K562 (cell line): ENCODE measurements at regions not wholly inside any gene's neighbourhood (a gene's known extent, or its start where the extent isn't known, plus 50 kb on each side); places are given as distances from the start of the nearest gene placed in this dataset.

Experiments used
- BACH1 ChIP-seq: fragments of 200-800 bp; sonication (Bioruptor generic); IDR thresholded peaks from 2 replicates; pipeline ENCODE4 v1.6.1; 2016; ENCODE audit warnings: missing genetic modification characterization, missing compliant biosample characterization
- CHD7 ChIP-seq: fragments of 200-600 bp; sonication (generic); IDR thresholded peaks from one replicate; pipeline ENCODE4 v1.6.1; 2012; ENCODE audit warnings: mild to moderate bottlenecking, low read depth, low read length, inconsistent platforms
- HNRNPLL ChIP-seq: fragments of 200-400 bp; formaldehyde crosslinking; IDR thresholded peaks from 2 replicates; pipeline ENCODE4 v1.6.1; 2017; ENCODE audit warnings: low read length, low read depth, mild to moderate bottlenecking; ENCODE audit not compliant: poor library complexity, severe bottlenecking
- MAFK ChIP-seq: IDR thresholded peaks from 2 replicates; pipeline ENCODE4 v1.6.1; 2011; ENCODE audit warnings: low read length, improper control_type of control experiment
- MAZ ChIP-seq, 2 experiments: fragments of 450-650 bp in 1 of 2; sonication (generic) in 1 of 2; formaldehyde crosslinking; IDR thresholded peaks in 1 of 2; conservative IDR thresholded peaks in 1 of 2; 2 replicates each; pipeline versions ENCODE4 v1.4.0 to v1.5.0; 2020; ENCODE audit warnings: mild to moderate bottlenecking in 1 of 2, missing genetic modification reagents in 1 of 2
- PCBP2 ChIP-seq: fragments of 200-400 bp; formaldehyde crosslinking; IDR thresholded peaks from 2 replicates; pipeline ENCODE4 v1.6.1; 2018; ENCODE audit warnings: low read length, low read depth, mild to moderate bottlenecking, moderate library complexity; ENCODE audit not compliant: poor library complexity, severe bottlenecking
- SAP30 ChIP-seq: fragments of 200-600 bp; sonication (generic); IDR thresholded peaks from 2 replicates; pipeline ENCODE4 v1.6.1; 2012; ENCODE audit warnings: borderline replicate concordance, low read depth, mild to moderate bottlenecking, moderate library complexity, low read length, control low read depth, inconsistent platforms; ENCODE audit not compliant: insufficient read depth, poor library complexity, severe bottlenecking
- SIN3B ChIP-seq: fragments of 450-650 bp; IDR thresholded peaks from 2 replicates; pipeline ENCODE4 v1.6.1; 2017; ENCODE audit warnings: low read depth, mild to moderate bottlenecking, moderate library complexity
- STAG1 ChIP-seq: sonication (generic); formaldehyde crosslinking; IDR thresholded peaks from 2 replicates; pipeline ENCODE4 v1.5.0; 2020; ENCODE audit warnings: missing genetic modification reagents, borderline replicate concordance
- ZNF12 ChIP-seq: sonication (generic); formaldehyde crosslinking; IDR thresholded peaks from 2 replicates; pipeline ENCODE4 v1.4.0; 2020; ENCODE audit warnings: mild to moderate bottlenecking, missing genetic modification reagents
- TF ChIP-seq, protein P1 (sequence below): fragments of 450-650 bp; formaldehyde crosslinking; IDR thresholded peaks from 2 replicates; pipeline ENCODE4 v1.4.0; 2022; ENCODE audit warnings: mild to moderate bottlenecking, moderate library complexity

DNA sequence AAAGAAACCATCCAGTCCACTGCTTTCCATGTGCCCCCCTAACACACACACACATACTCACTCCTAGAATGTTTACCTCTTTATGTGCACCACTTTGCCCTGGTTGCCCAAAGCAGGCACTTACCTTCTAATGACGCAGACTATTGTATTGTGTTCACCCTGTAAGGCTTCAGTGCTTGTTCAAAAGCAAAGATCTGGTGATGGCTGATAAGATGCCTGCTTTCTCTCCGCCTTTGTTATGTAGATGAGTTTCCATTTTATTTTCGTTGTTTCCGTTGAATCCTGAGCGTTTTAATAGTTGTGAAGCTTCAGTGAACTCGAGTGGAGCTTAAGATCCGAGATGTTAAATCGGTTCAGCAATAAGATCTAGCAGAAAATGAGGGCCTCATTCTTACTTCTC is 452.7 kb downstream of the TMEM114 start:
- TF ChIP-seq, protein P1, sequence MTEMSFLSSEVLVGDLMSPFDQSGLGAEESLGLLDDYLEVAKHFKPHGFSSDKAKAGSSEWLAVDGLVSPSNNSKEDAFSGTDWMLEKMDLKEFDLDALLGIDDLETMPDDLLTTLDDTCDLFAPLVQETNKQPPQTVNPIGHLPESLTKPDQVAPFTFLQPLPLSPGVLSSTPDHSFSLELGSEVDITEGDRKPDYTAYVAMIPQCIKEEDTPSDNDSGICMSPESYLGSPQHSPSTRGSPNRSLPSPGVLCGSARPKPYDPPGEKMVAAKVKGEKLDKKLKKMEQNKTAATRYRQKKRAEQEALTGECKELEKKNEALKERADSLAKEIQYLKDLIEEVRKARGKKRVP (CRISPR knock-in tag): no peak
- TF ChIP-seq BACH1 (no peak), MAFK (no peak), SIN3B (no peak), SAP30 (no peak), HNRNPLL (no peak), MAZ (CRISPR knock-in tag; conservative IDR thresholded peaks at IDR 0.05 in 1 of 2, IDR thresholded peaks at IDR 0.05 in 1 of 2) (no peak), CHD7 (no peak), ZNF12 (CRISPR knock-in tag) (no peak), STAG1 (CRISPR knock-in tag) (no peak), PCBP2 (no peak)
